Mesenchymal stem cell (in vitro differentiated cells and primary cell): ENCODE measurements at regions not wholly inside any gene's neighbourhood (a gene's known extent, or its start where the extent isn't known, plus 50 kb on each side); places are given as distances from the start of the nearest gene placed in this dataset.

Experiments
- DNase-seq: peaks from one replicate; pipeline ENCODE4 v3.0.0-alpha.2; 2013
- H2AFZ ChIP-seq: one replicate; pipeline ENCODE4 v1.6.1; 2013; ENCODE audit warnings: low read depth, mild to moderate bottlenecking, control low read depth, inconsistent platforms, low read length, moderate library complexity
- H2AK5ac ChIP-seq: 2 replicates; pipeline ENCODE4 v1.6.1; 2013; ENCODE audit warnings: low read length, moderate library complexity, mild to moderate bottlenecking, inconsistent platforms; ENCODE audit not compliant: severe bottlenecking
- H2BK120ac ChIP-seq: one replicate; pipeline ENCODE4 v1.6.1; 2013; ENCODE audit warnings: low read depth, mild to moderate bottlenecking, inconsistent platforms, low read length, moderate library complexity
- H2BK12ac ChIP-seq, 2 experiments: one replicate each; pipeline ENCODE4 v1.6.1; 2013; ENCODE audit warnings: inconsistent platforms in 2 of 2, low read length in 2 of 2, mild to moderate bottlenecking in 2 of 2, moderate library complexity in 2 of 2, control low read depth in 1 of 2
- H2BK15ac ChIP-seq: one replicate; pipeline ENCODE4 v1.6.1; 2013; ENCODE audit warnings: mild to moderate bottlenecking, low read depth, inconsistent platforms; ENCODE audit not compliant: poor library complexity, severe bottlenecking
- H2BK5ac ChIP-seq: 2 replicates; pipeline ENCODE4 v1.6.1; 2013; ENCODE audit warnings: low read depth, mild to moderate bottlenecking, low read length, control low read depth, inconsistent platforms; ENCODE audit not compliant: poor library complexity, severe bottlenecking
- H3K14ac ChIP-seq, 2 experiments: one replicate each; pipeline ENCODE4 v1.6.1; 2013; ENCODE audit warnings: inconsistent platforms in 2 of 2, low read length in 2 of 2, control low read depth in 1 of 2, mild to moderate bottlenecking in 1 of 2, moderate library complexity in 1 of 2
- H3K18ac ChIP-seq, 2 experiments: one replicate each; pipeline ENCODE4 v1.6.1; 2013; ENCODE audit warnings: inconsistent platforms in 2 of 2, low read length in 2 of 2, control low read depth in 1 of 2, low read depth in 1 of 2, mild to moderate bottlenecking in 1 of 2
- H3K23ac ChIP-seq, 2 experiments: one replicate each; pipeline ENCODE4 v1.6.1; 2013; ENCODE audit warnings: inconsistent platforms in 2 of 2, low read length in 2 of 2, mild to moderate bottlenecking in 2 of 2, moderate library complexity in 2 of 2, control low read depth in 1 of 2
- H3K27ac ChIP-seq: 2 replicates; pipeline ENCODE4 v1.5.1; 2013; ENCODE audit warnings: mild to moderate bottlenecking, moderate library complexity, low read length, control low read depth, inconsistent platforms; ENCODE audit not compliant: poor library complexity, severe bottlenecking
- H3K27me3 ChIP-seq, 2 experiments: 2 replicates each; pipeline versions ENCODE4 v1.6.1 to v1.7.0; 2013; ENCODE audit warnings: low read length in 2 of 2, mild to moderate bottlenecking in 2 of 2, moderate library complexity in 2 of 2, control low read depth in 1 of 2, inconsistent platforms in 1 of 2; ENCODE audit not compliant: control insufficient read depth in 1 of 2, insufficient read depth in 1 of 2
- H3K36me3 ChIP-seq, 2 experiments: 2 replicates each; pipeline versions ENCODE4 v1.6.1 to v1.7.0; 2013; ENCODE audit warnings: low read length in 2 of 2, control low read depth in 1 of 2, inconsistent platforms in 1 of 2, low read depth in 1 of 2, mild to moderate bottlenecking in 1 of 2; ENCODE audit not compliant: insufficient read depth in 2 of 2, control insufficient read depth in 1 of 2
- H3K4ac ChIP-seq, 2 experiments: one replicate each; pipeline ENCODE4 v1.6.1; 2013; ENCODE audit warnings: inconsistent platforms in 2 of 2, low read length in 2 of 2, mild to moderate bottlenecking in 2 of 2, moderate library complexity in 2 of 2, control low read depth in 1 of 2, low read depth in 1 of 2
- H3K4me1 ChIP-seq: 2 replicates; pipeline ENCODE4 v1.6.1; 2013; ENCODE audit warnings: low read depth, low read length, control low read depth; ENCODE audit not compliant: control insufficient read depth, insufficient read depth
- H3K4me2 ChIP-seq: 2 replicates; pipeline ENCODE4 v1.6.1; 2013; ENCODE audit warnings: low read length, mild to moderate bottlenecking, inconsistent platforms; ENCODE audit not compliant: poor library complexity, severe bottlenecking
- H3K4me3 ChIP-seq, 2 experiments: 2 replicates each; pipeline versions ENCODE4 v1.5.1 to v1.7.0; 2013; ENCODE audit warnings: low read length in 2 of 2, mild to moderate bottlenecking in 2 of 2, control low read depth in 1 of 2, low read depth in 1 of 2; ENCODE audit not compliant: insufficient read depth in 1 of 2
- H3K79me1 ChIP-seq: replicated peaks from 2 replicates; pipeline ENCODE4 v1.6.1; 2013; ENCODE audit warnings: mild to moderate bottlenecking, control low read depth, low read length, inconsistent platforms; ENCODE audit not compliant: poor library complexity, severe bottlenecking
- H3K9ac ChIP-seq: 2 replicates; pipeline ENCODE4 v1.7.0; 2013; ENCODE audit warnings: mild to moderate bottlenecking, low read length, moderate library complexity
- H3K9me3 ChIP-seq: 2 replicates; pipeline ENCODE4 v1.7.0; 2013; ENCODE audit warnings: mild to moderate bottlenecking, low read length; ENCODE audit not compliant: control insufficient read depth
- H4K8ac ChIP-seq: one replicate; pipeline ENCODE4 v1.6.1; 2013; ENCODE audit warnings: inconsistent platforms, mild to moderate bottlenecking, low read length, moderate library complexity
- H4K91ac ChIP-seq: one replicate; pipeline ENCODE4 v1.6.1; 2013; ENCODE audit warnings: mild to moderate bottlenecking, low read length, inconsistent platforms
- WGBS: methylation state at CpG from one replicate; pipeline ENCODE4 v1.1.7; 2013; ENCODE audit warnings: mixed read lengths; 5-methylcytosine and 5-hydroxymethylcytosine counted together

GRCh38 chr2:235168174-235168979, 216.6 kb downstream of the SH3BP4 start:
- H4K8ac ChIP-seq = no peak overlapping the region
- H3K36me3 ChIP-seq = no peaks in the 10 kb centered on the region
- H2BK5ac ChIP-seq = no peak overlapping the region
- DNase-seq = no peak
- H3K4me2 ChIP-seq = no peak overlapping the region
- WGBS = 75% methylated on average over 8 of the region's 8 CpGs
- no peak overlapping the region for H3K9ac ChIP-seq
- H2BK15ac ChIP-seq = no peak overlapping the region
- no peaks in the 10 kb centered on the region for H3K27me3 ChIP-seq
- H3K79me1 ChIP-seq = no peaks in the 10 kb centered on the region
- H3K4ac ChIP-seq = peak overlapping the region in 1 of 2 experiments; percentile 11
- no peak overlapping the region for H2AK5ac ChIP-seq
- H3K4me1 ChIP-seq = peaks cover 16% of the 10 kb centered on the region
- no peak overlapping the region for H3K4me3 ChIP-seq
- H3K9me3 ChIP-seq = no peaks in the 10 kb centered on the region
- H3K27ac ChIP-seq = no peak overlapping the region
- no peak overlapping the region for H2BK120ac ChIP-seq
- peak overlapping the region; percentile 3 to 28 for H3K18ac ChIP-seq
- H4K91ac ChIP-seq = no peak overlapping the region
- peak overlapping the region; percentile 21 to 38 for H2BK12ac ChIP-seq
- no peak overlapping the region for H2AFZ ChIP-seq
- H3K23ac ChIP-seq = no peak overlapping the region
- H3K14ac ChIP-seq = peak overlapping the region in 1 of 2 experiments; percentile 78

GRCh38 chr2:235170016-235170415, 218.2 kb downstream of the SH3BP4 start:
- H3K4ac ChIP-seq = no peak overlapping the region
- no peak overlapping the region for H2AFZ ChIP-seq
- no peaks in the 10 kb centered on the region for H3K79me1 ChIP-seq
- H2BK12ac ChIP-seq = no peak overlapping the region
- no peak overlapping the region for H3K23ac ChIP-seq
- no peak overlapping the region for H2BK120ac ChIP-seq
- H2AK5ac ChIP-seq = no peak overlapping the region
- H3K4me3 ChIP-seq = peak overlapping the region in 1 of 2 experiments; percentile 50
- no peak overlapping the region for H2BK5ac ChIP-seq
- H3K18ac ChIP-seq = peak overlapping the region in 1 of 2 experiments; percentile 7
- H3K14ac ChIP-seq = no peak overlapping the region
- peaks cover 16% of the 10 kb centered on the region for H3K4me1 ChIP-seq
- peak overlapping the region; percentile 84 for H3K9ac ChIP-seq
- no peak overlapping the region for H2BK15ac ChIP-seq
- H3K27me3 ChIP-seq = no peaks in the 10 kb centered on the region
- no peak overlapping the region for H3K27ac ChIP-seq
- peak; percentile 61 for DNase-seq
- no peak overlapping the region for H4K8ac ChIP-seq
- 69% methylated on average over 2 of the region's 3 CpGs for WGBS
- H3K36me3 ChIP-seq = no peaks in the 10 kb centered on the region
- no peak overlapping the region for H3K4me2 ChIP-seq
- no peak overlapping the region for H4K91ac ChIP-seq
- H3K9me3 ChIP-seq = no peaks in the 10 kb centered on the region

GRCh38 chr2:235170536-235171521, 219.0 kb downstream of the SH3BP4 start:
- 46% methylated on average over 8 of the region's 8 CpGs for WGBS
- Histone ChIP-seq H4K91ac (peak overlapping the region; percentile 11), H3K4ac (peak overlapping the region in 1 of 2 experiments; percentile 57), H3K27ac (peak overlapping the region; percentile 65), H3K18ac (peak overlapping the region; percentile 19 to 54), H3K23ac (peak overlapping the region in 1 of 2 experiments; percentile 19), H4K8ac (no peak overlapping the region), H3K4me1 (peaks cover 16% of the 10 kb centered on the region), H2BK120ac (no peak overlapping the region), H3K36me3 (no peaks in the 10 kb centered on the region), H2BK5ac (no peak overlapping the region), H3K27me3 (no peaks in the 10 kb centered on the region), H2BK12ac (peak overlapping the region; percentile 83 to 93), H2AFZ (peak overlapping the region; percentile 47), H2BK15ac (no peak overlapping the region), H3K14ac (peak overlapping the region in 1 of 2 experiments; percentile 50), H2AK5ac (no peak overlapping the region), H3K4me3 (peak overlapping the region in 1 of 2 experiments; percentile 50), H3K79me1 (no peaks in the 10 kb centered on the region), H3K9me3 (no peaks in the 10 kb centered on the region), H3K9ac (peak overlapping the region; percentile 84), H3K4me2 (no peak overlapping the region)
- peak; percentile 82 for DNase-seq
